SKM-1 (cell line): ENCODE measurements at regions not wholly inside any gene's neighbourhood (a gene's known extent, or its start where the extent isn't known, plus 50 kb on each side); places are given as distances from the start of the nearest gene placed in this dataset.

Source experiments
- DNase-seq: peaks from one replicate; lab custom pipeline; 2025; ENCODE audit not compliant: unreplicated experiment; lab: John Stamatoyannopoulos, UW

GRCh38 chr2:40783704-40784103, 331.8 kb upstream of the SLC8A1 start:
- no peak for DNase-seq

- no peak for DNase-seq
Measured at GRCh38 chr2:40786636-40787035, 334.7 kb upstream of the SLC8A1 start.

DNA sequence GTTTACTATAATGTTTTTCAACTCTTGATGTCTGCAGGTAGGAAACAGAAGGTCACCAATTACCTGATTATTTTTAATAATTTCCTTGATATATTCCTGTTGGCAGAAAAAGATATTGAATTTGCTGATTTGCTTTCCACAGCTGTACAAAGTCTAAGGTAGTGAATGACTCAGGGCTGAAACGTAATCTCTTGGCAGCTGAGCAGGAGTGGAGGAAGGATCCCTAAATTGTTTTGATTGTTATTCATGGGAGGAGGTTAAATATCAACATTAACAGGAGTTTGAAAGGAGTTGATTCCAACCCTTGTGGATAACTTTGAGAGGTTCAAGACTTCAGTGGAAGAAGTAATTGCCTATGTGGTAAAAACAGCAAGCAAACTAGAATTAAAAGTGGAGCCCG, 345.2 kb upstream of the SLC8A1 start:
- DNase-seq = no peak

- no peak for DNase-seq
Measured at GRCh38 chr2:40803900-40804299, 352.0 kb upstream of the SLC8A1 start.

DNA sequence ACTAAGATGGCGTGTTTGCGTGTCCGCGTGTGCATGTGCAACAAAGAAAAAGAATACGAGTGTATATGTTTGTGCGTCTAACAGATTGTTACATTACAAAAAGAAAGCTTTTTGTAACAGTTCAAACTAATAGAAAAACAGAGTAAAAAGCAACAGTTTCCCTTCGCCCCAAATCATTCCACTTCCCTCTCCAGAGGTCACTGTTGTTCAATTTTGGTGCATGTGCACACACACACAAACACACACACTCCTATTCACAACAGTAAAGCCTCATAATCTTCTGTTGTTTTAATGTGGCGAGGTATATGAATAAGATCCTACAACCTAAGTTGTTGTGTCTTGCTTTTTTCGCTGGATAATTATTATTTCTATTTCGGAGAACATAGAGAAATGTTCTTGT, 357.3 kb upstream of the SLC8A1 start:
- no peak for DNase-seq

- no peak for DNase-seq
Measured at GRCh38 chr2:40814616-40815015, 362.7 kb upstream of the SLC8A1 start.

GRCh38 chr2:40820319-40820718, 368.4 kb upstream of the SLC8A1 start:
- DNase-seq = no peak

GRCh38 chr2:40823478-40823877, 371.6 kb upstream of the SLC8A1 start:
- DNase-seq = no peak

DNA sequence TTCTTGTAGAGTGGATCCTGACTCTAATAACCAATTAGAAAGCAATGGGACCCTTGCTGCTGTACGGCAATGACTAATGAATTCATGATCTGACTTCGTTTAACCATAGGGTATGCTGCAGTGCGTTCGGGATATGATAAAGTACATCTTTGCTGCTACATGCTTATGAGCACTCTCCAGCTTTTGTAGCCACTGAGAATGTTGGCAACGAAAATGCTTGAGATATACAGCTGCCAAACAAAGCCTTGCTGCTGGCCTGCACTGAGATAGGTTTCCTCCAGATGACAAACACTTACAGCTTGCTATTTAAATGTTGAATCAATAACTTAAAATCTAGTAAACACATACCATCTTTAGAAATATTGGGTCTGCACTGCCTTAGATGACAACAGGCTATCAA, 372.4 kb upstream of the SLC8A1 start:
- no peak for DNase-seq

GRCh38 chr2:40827392-40827791, 375.5 kb upstream of the SLC8A1 start:
- no peak for DNase-seq

DNA sequence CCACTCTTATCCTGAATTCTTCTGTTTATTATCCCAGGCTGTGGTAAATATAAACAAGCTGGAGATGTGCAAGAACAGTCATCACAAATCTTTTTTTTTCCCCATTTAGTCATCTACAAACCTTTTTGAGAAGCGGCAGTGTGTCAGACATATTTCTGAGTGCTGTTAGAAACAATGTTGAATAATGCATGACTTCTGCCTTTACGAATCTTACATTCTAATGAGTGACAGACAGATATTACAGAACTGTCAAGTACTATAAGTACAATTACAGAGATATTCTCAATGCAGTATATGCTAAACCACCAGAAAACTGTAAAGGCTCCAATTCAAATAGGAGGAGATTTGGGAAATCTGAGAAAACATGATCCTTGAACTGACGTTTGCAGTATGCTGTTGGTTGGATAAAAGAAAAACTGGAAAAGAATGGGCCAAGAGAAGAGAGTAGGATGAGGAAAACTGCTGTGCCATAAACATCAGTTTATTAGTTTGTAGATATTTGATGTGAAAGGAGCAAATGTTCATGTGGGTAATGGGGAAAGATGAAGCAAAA, 379.5 kb upstream of the SLC8A1 start:
- DNase-seq = no peak

GRCh38 chr2:40841856-40842255, 390.0 kb upstream of the SLC8A1 start:
- DNase-seq = no peak

- DNase-seq = no peak
Measured at GRCh38 chr2:40844353-40845277, 392.7 kb upstream of the SLC8A1 start.

- no peak for DNase-seq
Measured at GRCh38 chr2:40851661-40852060, 399.8 kb upstream of the SLC8A1 start.

DNA sequence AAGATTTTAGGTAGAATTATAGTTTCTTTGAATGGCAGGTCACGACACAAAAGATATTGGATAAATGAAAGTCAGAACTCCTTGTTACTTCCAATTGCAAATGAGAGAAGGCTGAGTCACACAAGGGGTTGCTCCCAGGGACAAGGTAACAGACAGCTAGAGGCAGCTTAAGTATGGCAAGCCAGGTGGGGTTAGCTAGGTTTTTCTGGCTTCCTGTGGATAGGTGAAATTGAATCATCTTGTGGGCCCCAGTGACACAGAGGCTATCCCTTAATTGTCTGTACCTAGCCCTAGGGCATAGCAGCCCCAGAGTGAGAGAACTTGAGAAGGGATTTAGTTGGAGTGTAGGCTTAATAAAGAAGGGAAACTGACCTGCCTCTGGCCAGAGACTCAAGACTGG, 407.7 kb upstream of the SLC8A1 start:
- DNase-seq = no peak

DNA sequence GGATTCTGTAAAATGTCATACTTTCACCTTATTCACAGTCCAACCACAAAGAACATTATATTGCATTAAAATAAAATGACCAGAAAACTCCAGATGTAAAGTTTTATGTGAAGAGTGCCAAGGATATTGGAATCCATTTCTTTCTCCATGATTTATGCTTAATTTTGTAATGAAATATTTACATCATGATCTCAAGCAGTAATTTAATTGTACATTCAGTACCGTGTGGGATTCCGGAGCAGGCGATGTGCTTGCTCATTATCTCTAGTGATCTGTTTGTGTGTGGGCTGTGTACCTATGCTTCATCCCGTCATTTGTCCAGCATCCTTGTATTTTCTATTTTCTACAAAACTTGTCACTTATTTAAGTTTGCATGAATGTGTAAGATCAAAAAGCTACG, 415.9 kb upstream of the SLC8A1 start:
- DNase-seq = no peak

DNA sequence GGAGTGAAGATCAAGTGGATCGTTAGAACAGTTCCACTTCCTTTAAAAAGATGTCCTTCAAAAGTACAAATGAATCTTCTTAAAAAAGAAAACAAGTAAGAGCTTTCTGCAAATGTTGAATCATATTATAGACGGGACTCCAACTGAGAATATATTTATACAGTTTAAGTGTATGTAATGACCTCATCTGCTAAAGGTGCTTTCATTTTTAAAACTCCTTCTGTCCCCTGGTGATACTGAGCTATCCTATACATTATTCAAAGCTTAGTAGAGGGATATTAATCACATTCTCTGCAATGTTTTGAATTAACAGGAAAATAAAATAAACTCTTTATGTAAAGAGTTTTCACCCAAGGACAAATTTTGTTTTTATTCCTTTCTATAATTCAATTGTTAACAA, 420.7 kb upstream of the SLC8A1 start:
- DNase-seq = no peak

- DNase-seq = no peak
Measured at GRCh38 chr2:40874380-40874779, 422.5 kb upstream of the SLC8A1 start.

- DNase-seq = no peak
Measured at GRCh38 chr2:40877734-40878288, 425.9 kb upstream of the SLC8A1 start.

- DNase-seq = no peak
Measured at GRCh38 chr2:40879305-40879704, 427.4 kb upstream of the SLC8A1 start.

DNA sequence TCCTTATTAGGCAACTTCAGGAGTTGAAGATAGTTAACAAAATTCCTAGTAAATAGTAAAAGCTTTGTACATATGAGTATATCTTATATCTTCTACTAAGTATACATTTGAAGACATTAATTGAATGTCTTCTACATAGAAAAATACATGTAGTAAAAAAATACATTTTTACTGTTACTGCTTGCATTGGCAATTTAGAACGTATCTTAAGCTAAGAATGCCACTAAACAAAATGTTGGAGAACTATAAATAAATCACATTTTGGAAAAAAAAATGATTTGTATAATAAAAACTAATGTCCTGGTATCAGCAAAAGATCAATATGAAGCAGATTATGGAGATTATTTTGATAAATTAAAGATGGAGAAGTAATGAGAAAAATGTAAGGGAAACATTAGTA, 434.2 kb upstream of the SLC8A1 start:
- no peak for DNase-seq

DNA sequence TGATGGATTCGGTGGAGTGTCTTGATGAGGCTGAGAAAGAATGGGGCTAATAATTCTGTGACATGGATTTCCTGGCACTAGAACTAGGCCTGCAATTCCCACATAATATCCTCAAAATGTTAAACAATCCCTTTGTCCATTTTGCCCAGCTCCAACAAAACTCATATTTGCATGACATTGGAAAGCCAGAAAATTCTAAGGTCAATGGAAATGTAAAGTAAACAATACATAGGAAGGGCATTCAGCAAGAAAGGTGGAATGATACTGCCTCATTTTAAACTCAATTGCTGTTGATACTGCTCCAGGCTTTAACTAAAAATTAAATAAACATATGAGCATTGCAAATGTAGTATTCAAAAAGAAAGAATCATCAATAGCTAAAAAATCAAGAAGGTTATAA, 434.8 kb upstream of the SLC8A1 start:
- DNase-seq = no peak
